Loucy (cell line): ENCODE measurements at regions not wholly inside any gene's neighbourhood (a gene's known extent, or its start where the extent isn't known, plus 50 kb on each side); places are given as distances from the start of the nearest gene placed in this dataset.

ENCODE experiments used
- H2AFZ ChIP-seq: fragments of 200-600 bp; sonication (generic); 2 replicates; pipeline ENCODE4 v1.6.0; 2016; ENCODE audit warnings: antibody characterized with exemption, mild to moderate bottlenecking, low read length, moderate library complexity
- H3F3A ChIP-seq: fragments of 200-600 bp; 2 replicates; pipeline ENCODE4 v1.6.0; 2016; ENCODE audit warnings: antibody characterized with exemption, low read depth, mild to moderate bottlenecking
- H3K27me3 ChIP-seq: fragments of 200-600 bp; sonication (generic); 2 replicates; pipeline ENCODE4 v1.6.1; 2014; ENCODE audit warnings: low read length, mild to moderate bottlenecking; ENCODE audit not compliant: insufficient read depth, poor library complexity, severe bottlenecking
- H3K36me3 ChIP-seq: fragments of 200-600 bp; sonication (generic); 2 replicates; pipeline ENCODE4 v1.6.1; 2016; ENCODE audit warnings: low read length; ENCODE audit not compliant: insufficient read depth
- H3K4me1 ChIP-seq: fragments of 200-600 bp; sonication (generic); 2 replicates; pipeline ENCODE4 v1.5.1; 2014; ENCODE audit warnings: low read length, mild to moderate bottlenecking; ENCODE audit not compliant: insufficient read depth, poor library complexity, severe bottlenecking
- H3K4me2 ChIP-seq: fragments of 200-600 bp; sonication (generic); 2 replicates; pipeline ENCODE4 v1.6.0; 2014; ENCODE audit warnings: antibody characterized with exemption, low read length, low read depth, mild to moderate bottlenecking; ENCODE audit not compliant: poor library complexity, severe bottlenecking
- H3K4me3 ChIP-seq: fragments of 200-600 bp; sonication (generic); 2 replicates; pipeline ENCODE4 v1.5.1; 2014; ENCODE audit warnings: low read length, mild to moderate bottlenecking, mixed read lengths; ENCODE audit not compliant: poor library complexity, severe bottlenecking
- H3K79me2 ChIP-seq: fragments of 200-600 bp; sonication (generic); 2 replicates; pipeline ENCODE4 v1.6.1; 2014; ENCODE audit warnings: low read length; ENCODE audit not compliant: insufficient read depth
- H3K9ac ChIP-seq: fragments of 200-600 bp; sonication (generic); 2 replicates; pipeline ENCODE4 v1.6.0; 2014; ENCODE audit warnings: mild to moderate bottlenecking, low read depth, low read length, moderate library complexity; ENCODE audit not compliant: poor library complexity, severe bottlenecking
- H3K9me2 ChIP-seq: fragments of 200-600 bp; sonication (generic); replicated peaks from 2 replicates; pipeline ENCODE4 v1.6.1; 2016; ENCODE audit warnings: low read depth, low read length, mixed read lengths
- H3K9me3 ChIP-seq: fragments of 200-600 bp; sonication (generic); 2 replicates; pipeline ENCODE4 v1.6.1; 2014; ENCODE audit warnings: mild to moderate bottlenecking, antibody characterized with exemption, low read length, low read depth; ENCODE audit not compliant: insufficient read depth
- H4K20me1 ChIP-seq: fragments of 200-600 bp; sonication (generic); 2 replicates; pipeline ENCODE4 v1.6.0; 2014; ENCODE audit warnings: antibody characterized with exemption, low read length, mild to moderate bottlenecking; ENCODE audit not compliant: insufficient read depth, poor library complexity, severe bottlenecking
- EZH2phosphoT487 ChIP-seq: fragments of 200-600 bp; IDR thresholded peaks from 2 replicates; pipeline ENCODE4 v1.6.1; 2018; ENCODE audit warnings: antibody characterized with exemption, mild to moderate bottlenecking, moderate library complexity, borderline replicate concordance
- TF ChIP-seq, protein P1 (sequence below): fragments of 200-600 bp; sonication (generic); conservative IDR thresholded peaks from 2 replicates; pipeline ENCODE4 v1.5.1; 2014; ENCODE audit warnings: mild to moderate bottlenecking, antibody characterized with exemption, low read length

GRCh38 chr10:65742906-65743305, 1182.9 kb upstream of the LRRTM3 start:
- H3K4me1 ChIP-seq: no peaks in the 10 kb centered on the region
- no peak overlapping the region for H3K4me3 ChIP-seq
- H2AFZ ChIP-seq: no peak overlapping the region
- TF ChIP-seq, protein P1, sequence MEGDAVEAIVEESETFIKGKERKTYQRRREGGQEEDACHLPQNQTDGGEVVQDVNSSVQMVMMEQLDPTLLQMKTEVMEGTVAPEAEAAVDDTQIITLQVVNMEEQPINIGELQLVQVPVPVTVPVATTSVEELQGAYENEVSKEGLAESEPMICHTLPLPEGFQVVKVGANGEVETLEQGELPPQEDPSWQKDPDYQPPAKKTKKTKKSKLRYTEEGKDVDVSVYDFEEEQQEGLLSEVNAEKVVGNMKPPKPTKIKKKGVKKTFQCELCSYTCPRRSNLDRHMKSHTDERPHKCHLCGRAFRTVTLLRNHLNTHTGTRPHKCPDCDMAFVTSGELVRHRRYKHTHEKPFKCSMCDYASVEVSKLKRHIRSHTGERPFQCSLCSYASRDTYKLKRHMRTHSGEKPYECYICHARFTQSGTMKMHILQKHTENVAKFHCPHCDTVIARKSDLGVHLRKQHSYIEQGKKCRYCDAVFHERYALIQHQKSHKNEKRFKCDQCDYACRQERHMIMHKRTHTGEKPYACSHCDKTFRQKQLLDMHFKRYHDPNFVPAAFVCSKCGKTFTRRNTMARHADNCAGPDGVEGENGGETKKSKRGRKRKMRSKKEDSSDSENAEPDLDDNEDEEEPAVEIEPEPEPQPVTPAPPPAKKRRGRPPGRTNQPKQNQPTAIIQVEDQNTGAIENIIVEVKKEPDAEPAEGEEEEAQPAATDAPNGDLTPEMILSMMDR: no peak
- no peak for TF ChIP-seq EZH2phosphoT487
- H3K27me3 ChIP-seq: no peaks in the 10 kb centered on the region
- no peak overlapping the region for H3K4me2 ChIP-seq
- H3K36me3 ChIP-seq: no peaks in the 10 kb centered on the region
- H3K9me3 ChIP-seq: no peaks in the 10 kb centered on the region
- no peak overlapping the region for H3K9ac ChIP-seq
- no peaks in the 10 kb centered on the region for H3K79me2 ChIP-seq
- H4K20me1 ChIP-seq: no peaks in the 10 kb centered on the region
- H3K9me2 ChIP-seq: no peaks in the 10 kb centered on the region
- H3F3A ChIP-seq: no peaks in the 10 kb centered on the region

DNA sequence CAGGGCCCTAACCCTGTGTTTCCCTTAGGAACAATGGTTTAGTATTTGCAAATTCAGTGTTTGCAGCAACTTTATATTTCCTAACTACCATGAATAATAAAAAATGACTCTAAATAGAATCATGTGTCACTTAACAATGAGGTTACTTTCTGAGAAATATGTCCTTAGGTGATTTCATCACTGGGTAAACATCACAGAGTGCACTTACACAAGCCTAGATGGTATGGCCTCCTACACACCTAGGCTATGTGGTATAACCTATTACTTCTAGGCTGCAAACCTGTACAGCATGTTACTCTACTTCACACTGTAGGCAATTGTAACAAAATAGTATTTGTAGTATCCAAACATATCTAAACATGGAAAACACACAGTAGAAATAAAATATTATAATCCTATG, 1174.6 kb upstream of the LRRTM3 start:
- no peak overlapping the region for H3K4me3 ChIP-seq
- H3K79me2 ChIP-seq: no peaks in the 10 kb centered on the region
- H3K4me2 ChIP-seq: no peak overlapping the region
- H4K20me1 ChIP-seq: no peaks in the 10 kb centered on the region
- no peaks in the 10 kb centered on the region for H3K27me3 ChIP-seq
- H3K36me3 ChIP-seq: no peaks in the 10 kb centered on the region
- H3K9ac ChIP-seq: no peak overlapping the region
- TF ChIP-seq, protein P1: no peak
- TF ChIP-seq EZH2phosphoT487: no peak
- H2AFZ ChIP-seq: no peak overlapping the region
- H3K9me3 ChIP-seq: no peaks in the 10 kb centered on the region
- H3K9me2 ChIP-seq: no peaks in the 10 kb centered on the region
- no peaks in the 10 kb centered on the region for H3K4me1 ChIP-seq
- no peaks in the 10 kb centered on the region for H3F3A ChIP-seq

GRCh38 chr10:65751896-65752295, 1173.9 kb upstream of the LRRTM3 start:
- Histone ChIP-seq H3K9ac (no peak overlapping the region), H3K36me3 (no peaks in the 10 kb centered on the region), H3F3A (no peaks in the 10 kb centered on the region), H2AFZ (no peak overlapping the region), H3K4me3 (no peak overlapping the region), H3K4me1 (no peaks in the 10 kb centered on the region), H3K79me2 (no peaks in the 10 kb centered on the region), H3K9me2 (no peaks in the 10 kb centered on the region), H3K27me3 (no peaks in the 10 kb centered on the region), H3K9me3 (no peaks in the 10 kb centered on the region), H4K20me1 (no peaks in the 10 kb centered on the region), H3K4me2 (no peak overlapping the region)
- no peak for TF ChIP-seq EZH2phosphoT487
- TF ChIP-seq, protein P1: no peak
